ENCODE measurements at regions not wholly inside any gene's neighbourhood (a gene's known extent, or its start where the extent isn't known, plus 50 kb on each side); places are given as distances from the start of the nearest gene placed in this dataset.

DNA sequence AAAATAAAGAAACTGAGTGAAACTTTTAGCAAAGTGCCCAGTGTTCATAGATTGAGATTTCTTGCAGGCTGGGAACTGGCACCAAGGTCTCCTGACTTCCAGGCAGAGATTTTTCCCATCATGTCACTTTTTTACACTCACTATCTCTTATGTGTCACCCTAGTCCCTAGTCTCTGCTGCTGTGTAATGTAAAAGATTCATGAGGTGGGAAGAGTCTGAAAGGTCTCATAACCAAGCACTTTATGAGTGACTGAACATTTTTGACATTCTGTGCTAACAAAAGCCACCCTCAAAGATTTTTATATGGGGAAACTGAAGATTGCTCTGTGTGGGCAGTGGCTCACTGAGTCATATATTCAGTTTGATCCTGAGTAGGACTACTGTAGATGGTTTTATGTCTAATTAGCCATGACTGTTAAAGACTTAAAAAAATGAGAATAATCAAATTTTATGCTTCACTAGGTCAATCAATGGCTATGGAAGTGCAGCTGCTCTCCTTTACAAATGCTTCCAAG is 900.3 kb upstream of the SORCS1 start (continued):
- no peak for TF ChIP-seq POLR2AphosphoS2 (conservative IDR thresholded peaks at IDR 0.05; ENCODE audit: low read length)

DNA sequence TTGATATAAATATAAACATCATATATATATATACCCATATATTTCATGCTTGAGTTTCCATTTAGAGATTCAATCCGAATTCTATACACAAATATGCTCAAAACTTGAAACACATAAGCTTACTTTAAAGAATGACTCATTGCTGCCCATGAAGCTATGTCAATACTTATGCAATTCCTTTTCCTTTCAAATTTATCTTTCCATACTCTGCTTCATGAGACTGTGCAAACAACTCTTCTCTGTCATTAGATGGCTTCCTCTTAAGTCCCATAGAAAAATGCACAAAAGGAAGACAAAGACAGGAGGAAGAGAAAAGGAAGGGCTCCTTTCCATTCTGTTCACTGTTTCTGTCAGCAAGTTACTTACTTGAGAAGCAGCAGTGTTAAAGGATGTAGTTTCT is 895.7 kb upstream of the SORCS1 start:
- TF ChIP-seq CHD4 (IDR thresholded peaks at IDR 0.05; ENCODE audit: borderline replicate concordance) (no peak), POLR2A (IDR thresholded peaks at IDR 0.05; ENCODE audit: low read length) (no peak), PHF8 (IDR thresholded peaks at IDR 0.05; ENCODE audit: borderline replicate concordance, low read depth) (no peak), SMC3 (IDR thresholded peaks at IDR 0.05) (no peak), MAZ (IDR thresholded peaks at IDR 0.05; ENCODE audit: borderline replicate concordance, low read depth, low read length) (no peak), ZC3H11A (IDR thresholded peaks at IDR 0.05) (no peak), FOSL2 (IDR thresholded peaks at IDR 0.05) (no peak), FOSL2 (CRISPR knock-in tag; IDR thresholded peaks at IDR 0.05) (no peak)
- no peaks in the 10 kb centered on the region for H3K4me1 ChIP-seq
- ChIA-PET CTCF (no interaction called here), POLR2A (no interaction called here)
- H3K9me3 ChIP-seq: no peaks in the 10 kb centered on the region
- no peak overlapping the region for H3K27ac ChIP-seq
- no peak overlapping the region for H3K4me2 ChIP-seq
- H3K4me3 ChIP-seq: no peak overlapping the region
- DNase-seq (ENCODE audit: low read depth in 1 of 2, low spot score in 1 of 2) (no peak), ATAC-seq (no peak), FAIRE-seq (no peak)
- 4% methylated on average over 1 of the region's 1 CpG for WGBS (ENCODE audit: missing lambda C conversion rate)

GRCh38 chr10:108055506-108055905 is 891.0 kb upstream of the SORCS1 start:
- Histone ChIP-seq H3K4me2 (no peak overlapping the region), H3K9me3 (no peaks in the 10 kb centered on the region), H3K4me3 (no peak overlapping the region), H3K4me1 (no peaks in the 10 kb centered on the region), H3K27ac (no peak overlapping the region)
- no peak for TF ChIP-seq HOXB13 (CRISPR knock-in tag; IDR thresholded peaks at IDR 0.05; ENCODE audit: low read depth)
- no peak for TF ChIP-seq EP300 (IDR thresholded peaks at IDR 0.05)
- TF ChIP-seq E2F6 (IDR thresholded peaks at IDR 0.05; ENCODE audit: borderline replicate concordance, low read depth): no peak
- TF ChIP-seq, protein P1, sequence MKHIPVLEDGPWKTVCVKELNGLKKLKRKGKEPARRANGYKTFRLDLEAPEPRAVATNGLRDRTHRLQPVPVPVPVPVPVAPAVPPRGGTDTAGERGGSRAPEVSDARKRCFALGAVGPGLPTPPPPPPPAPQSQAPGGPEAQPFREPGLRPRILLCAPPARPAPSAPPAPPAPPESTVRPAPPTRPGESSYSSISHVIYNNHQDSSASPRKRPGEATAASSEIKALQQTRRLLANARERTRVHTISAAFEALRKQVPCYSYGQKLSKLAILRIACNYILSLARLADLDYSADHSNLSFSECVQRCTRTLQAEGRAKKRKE (CRISPR knock-in tag; IDR thresholded peaks at IDR 0.05; ENCODE audit: low read depth): no peak
- TF ChIP-seq POLR2AphosphoS2 (conservative IDR thresholded peaks at IDR 0.05; ENCODE audit: low read length): no peak
- no peak for TF ChIP-seq NPAS2 (CRISPR knock-in tag; IDR thresholded peaks at IDR 0.05; ENCODE audit: borderline replicate concordance)
- TF ChIP-seq GATA3 (IDR thresholded peaks at IDR 0.05; ENCODE audit: borderline replicate concordance): no peak
- no peak for TF ChIP-seq NR3C1 (IDR thresholded peaks at IDR 0.05)
- TF ChIP-seq RCOR1 (IDR thresholded peaks at IDR 0.05; ENCODE audit: low read depth, low read length): no peak
- TF ChIP-seq POLR2A (IDR thresholded peaks at IDR 0.05; ENCODE audit: low read length): no peak
- TF ChIP-seq BCL3 (IDR thresholded peaks at IDR 0.05): no peak
- TF ChIP-seq HOXB5 (CRISPR knock-in tag; IDR thresholded peaks at IDR 0.05): no peak
- TF ChIP-seq JUNB (IDR thresholded peaks at IDR 0.05): no peak
- TF ChIP-seq TFCP2L1 (CRISPR knock-in tag; IDR thresholded peaks at IDR 0.05): no peak
- TF ChIP-seq ZFP36 (IDR thresholded peaks at IDR 0.05; ENCODE audit: borderline replicate concordance, partially characterized antibody): no peak
- ChIA-PET POLR2A (no interaction called here), CTCF (no interaction called here)
- DNase-seq (ENCODE audit: low read depth in 1 of 2, low spot score in 1 of 2) (no peak), FAIRE-seq (no peak), ATAC-seq (no peak)
- WGBS (ENCODE audit: missing lambda C conversion rate): 0% methylated on average over 1 of the region's 1 CpG

DNA sequence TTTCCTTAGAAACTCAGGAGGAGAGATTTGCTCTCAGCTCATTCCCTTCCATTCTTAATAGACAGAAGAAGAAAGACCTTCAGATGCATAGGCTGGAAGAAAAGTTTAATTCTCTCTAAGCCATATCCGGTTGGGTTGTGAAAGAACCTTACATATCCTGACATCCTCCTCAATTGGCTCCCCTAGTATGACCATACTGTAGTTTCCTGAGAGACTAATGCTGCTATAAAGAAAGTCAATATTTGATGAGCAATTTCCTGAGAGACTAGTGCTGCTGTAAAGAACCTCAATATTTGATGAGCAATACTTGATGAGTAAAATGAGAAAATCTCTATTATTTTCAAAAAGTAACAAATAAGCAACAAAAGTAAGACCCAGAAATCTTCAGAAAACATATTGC is 888.5 kb upstream of the SORCS1 start:
- no peak overlapping the region for H3K4me3 ChIP-seq
- no peak for ATAC-seq
- DNase-seq (ENCODE audit: low read depth in 1 of 2, low spot score in 1 of 2): no peak
- no peaks in the 10 kb centered on the region for H3K4me1 ChIP-seq
- TF ChIP-seq, protein P1 (CRISPR knock-in tag; IDR thresholded peaks at IDR 0.05; ENCODE audit: low read depth): no peak
- TF ChIP-seq RAD21 (conservative IDR thresholded peaks at IDR 0.05 in 1 of 2, IDR thresholded peaks at IDR 0.05 in 1 of 2) (no peak), ZSCAN20 (CRISPR knock-in tag; IDR thresholded peaks at IDR 0.05) (no peak), RCOR1 (IDR thresholded peaks at IDR 0.05; ENCODE audit: low read depth, low read length) (no peak), PHF8 (IDR thresholded peaks at IDR 0.05; ENCODE audit: borderline replicate concordance, low read depth) (no peak), GATA3 (IDR thresholded peaks at IDR 0.05; ENCODE audit: borderline replicate concordance) (no peak), MYC (IDR thresholded peaks at IDR 0.05; ENCODE audit: borderline replicate concordance, low read length) (no peak)
- no peaks in the 10 kb centered on the region for H3K9me3 ChIP-seq
- 0% methylated on average over 1 of the region's 1 CpG for WGBS (ENCODE audit: missing lambda C conversion rate)
- FAIRE-seq: no peak
- H3K27ac ChIP-seq: no peak overlapping the region
- POLR2A ChIA-PET: no interaction called here
- CTCF ChIA-PET: no interaction called here
- no peak overlapping the region for H3K4me2 ChIP-seq
